Upper lobe of left lung (tissue), 6 donors: ENCODE measurements at regions not wholly inside any gene's neighbourhood (a gene's known extent, or its start where the extent isn't known, plus 50 kb on each side); places are given as distances from the start of the nearest gene placed in this dataset.
"Not testable (repeated sequence)": the region's sequence is repeated elsewhere in the genome, so short reads cannot be mapped to it uniquely, and the experiment has no call there.

Experiments used
- ATAC-seq, 2 donors: fragments of 200-7000 bp; cut with Tn5 transposase; one replicate each; pipeline ENCODE4 v1.9.1; 2022; ENCODE audit warnings: mild to moderate bottlenecking in 2 of 2, moderate library complexity in 2 of 2; ENCODE audit not compliant: low FRiP score in 2 of 2
- DNase-seq, 2 donors: peaks; one replicate each; pipeline ENCODE4 v3.0.0-alpha.2; 2019 to 2020
- H3K27ac ChIP-seq, 4 donors: fragments of 200-600 bp; sonication (generic); one replicate each; pipeline ENCODE4 v1.5.1; 2016 to 2019
- H3K27me3 ChIP-seq, 4 donors: fragments of 200-600 bp; sonication (generic); one replicate each; pipeline ENCODE4 v1.5.1; 2017 to 2019
- H3K36me3 ChIP-seq, 4 donors: fragments of 200-600 bp; sonication (generic); one replicate each; pipeline ENCODE4 v1.5.1; 2016 to 2019
- H3K4me1 ChIP-seq, 4 donors: fragments of 200-600 bp; sonication (generic); one replicate each; pipeline ENCODE4 v1.5.1; 2018 to 2019
- H3K4me3 ChIP-seq, 4 donors: fragments of 200-600 bp; sonication (generic); one replicate each; pipeline ENCODE4 v1.5.1; 2017 to 2019; ENCODE audit warnings: mild to moderate bottlenecking in 2 of 4, moderate library complexity in 1 of 4
- H3K9me3 ChIP-seq, 4 donors: fragments of 200-600 bp; sonication (generic); one replicate each; pipeline ENCODE4 v1.5.1; 2018 to 2019
- WGBS, 2 donors: methylation state at CpG; one replicate each; pipeline ENCODE4 v1.1.5; 2017 to 2018; 5-methylcytosine and 5-hydroxymethylcytosine counted together
- donor health status: DM: no; HTN: no; CAD: no; lungs with moderate emphysema.
- donor health status: DM: no; HTN: yes; CAD: no; lungs with severe emphysema.

- peak; percentile 37 to 50 for DNase-seq
- WGBS, 2 donors, result 0 to 14% methylated on average over 1 of the region's 75 CpGs
- not testable (repeated sequence) for H3K27ac ChIP-seq, H3K9me3 ChIP-seq, H3K36me3 ChIP-seq, ATAC-seq, H3K27me3 ChIP-seq, H3K4me1 ChIP-seq
- peak overlapping the region in 3 of 4 donors; percentile 26 to 36 (median 28) for H3K4me3 ChIP-seq
Observed at GRCh38 chr9:61330342-61331092, 140.7 kb downstream of the SPATA31A7 start.

- not testable (repeated sequence) for H3K4me1 ChIP-seq, ATAC-seq, H3K9me3 ChIP-seq, H3K27me3 ChIP-seq, H3K27ac ChIP-seq, DNase-seq, H3K4me3 ChIP-seq, H3K36me3 ChIP-seq
- WGBS, 2 donors, result 67 to 73% methylated on average over 1 to 2 of the region's 6 CpGs
Observed at GRCh38 chr9:61356936-61357335, 167.1 kb downstream of the SPATA31A7 start.

GRCh38 chr9:61374390-61374789 lies 184.6 kb downstream of the SPATA31A7 start:
- not testable (repeated sequence) for H3K27ac ChIP-seq, H3K4me1 ChIP-seq, H3K4me3 ChIP-seq, H3K27me3 ChIP-seq, DNase-seq, H3K9me3 ChIP-seq, H3K36me3 ChIP-seq, ATAC-seq
- 60 to 73% methylated on average over 1 of the region's 1 CpG for WGBS, 2 donors

- not testable (repeated sequence) for H3K27ac ChIP-seq, ATAC-seq, H3K36me3 ChIP-seq, H3K4me3 ChIP-seq, DNase-seq, H3K27me3 ChIP-seq, H3K9me3 ChIP-seq, H3K4me1 ChIP-seq
- WGBS, 2 donors, result no CpG with 5 or more reads among the region's 4 CpGs
Observed at GRCh38 chr9:61376159-61376558, 186.3 kb downstream of the SPATA31A7 start.

GRCh38 chr9:61386035-61386815 lies 196.4 kb downstream of the SPATA31A7 start:
- DNase-seq, ATAC-seq, H3K9me3 ChIP-seq, H3K4me1 ChIP-seq, H3K27ac ChIP-seq, H3K4me3 ChIP-seq, H3K27me3 ChIP-seq, H3K36me3 ChIP-seq: not testable (repeated sequence)
- no CpG with 5 or more reads among the region's 11 CpGs for WGBS, 2 donors

GRCh38 chr9:61386816-61387102 lies 196.9 kb downstream of the SPATA31A7 start:
- H3K4me1 ChIP-seq, H3K36me3 ChIP-seq, H3K27me3 ChIP-seq, H3K27ac ChIP-seq, DNase-seq, H3K9me3 ChIP-seq, ATAC-seq, H3K4me3 ChIP-seq: not testable (repeated sequence)

- no CpG with 5 or more reads among the region's 1 CpG for WGBS, 2 donors
- H3K27me3 ChIP-seq, DNase-seq, H3K4me1 ChIP-seq, H3K4me3 ChIP-seq, H3K27ac ChIP-seq, H3K9me3 ChIP-seq, ATAC-seq, H3K36me3 ChIP-seq: not testable (repeated sequence)
Observed at GRCh38 chr9:61402692-61403091, 212.9 kb downstream of the SPATA31A7 start.

GRCh38 chr9:61411933-61412605 lies 222.2 kb downstream of the SPATA31A7 start:
- not testable (repeated sequence) for H3K36me3 ChIP-seq, H3K27me3 ChIP-seq, H3K4me3 ChIP-seq, H3K4me1 ChIP-seq, DNase-seq, H3K9me3 ChIP-seq, H3K27ac ChIP-seq, ATAC-seq
- 96% methylated on average over 10 of the region's 12 CpGs; no CpG with 5 or more reads in 1 of the 2 donors for WGBS, 2 donors

- not testable (repeated sequence) for H3K36me3 ChIP-seq, H3K9me3 ChIP-seq, ATAC-seq, H3K4me3 ChIP-seq, H3K27me3 ChIP-seq, H3K27ac ChIP-seq, DNase-seq, H3K4me1 ChIP-seq
- WGBS, 2 donors, result 90% methylated on average over 2 of the region's 5 CpGs; no CpG with 5 or more reads in 1 of the 2 donors
Observed at GRCh38 chr9:61412738-61413137, 222.9 kb downstream of the SPATA31A7 start.

- H3K27ac ChIP-seq, H3K36me3 ChIP-seq, DNase-seq, H3K4me3 ChIP-seq, H3K9me3 ChIP-seq, H3K4me1 ChIP-seq, H3K27me3 ChIP-seq, ATAC-seq: not testable (repeated sequence)
Observed at GRCh38 chr9:61418174-61418573, 228.3 kb downstream of the SPATA31A7 start.

GRCh38 chr9:61420267-61420958 lies 230.6 kb downstream of the SPATA31A7 start:
- no CpG with 5 or more reads among the region's 7 CpGs for WGBS, 2 donors
- H3K27me3 ChIP-seq, H3K27ac ChIP-seq, H3K9me3 ChIP-seq, ATAC-seq, DNase-seq, H3K36me3 ChIP-seq, H3K4me3 ChIP-seq, H3K4me1 ChIP-seq: not testable (repeated sequence)

GRCh38 chr9:61447189-61447588 lies 257.4 kb downstream of the SPATA31A7 start:
- H3K36me3 ChIP-seq, ATAC-seq, H3K27ac ChIP-seq, H3K9me3 ChIP-seq, DNase-seq, H3K4me3 ChIP-seq, H3K27me3 ChIP-seq, H3K4me1 ChIP-seq: not testable (repeated sequence)
- no CpG with 5 or more reads among the region's 10 CpGs for WGBS, 2 donors

- not testable (repeated sequence) for DNase-seq, H3K27me3 ChIP-seq, H3K4me3 ChIP-seq, H3K36me3 ChIP-seq, H3K9me3 ChIP-seq, H3K4me1 ChIP-seq, ATAC-seq, H3K27ac ChIP-seq
- no CpG with 5 or more reads among the region's 3 CpGs for WGBS, 2 donors
Observed at GRCh38 chr9:61460860-61461259, 271.0 kb downstream of the SPATA31A7 start.
